H1 (cell line): ENCODE measurements at regions not wholly inside any gene's neighbourhood (a gene's known extent, or its start where the extent isn't known, plus 50 kb on each side); places are given as distances from the start of the nearest gene placed in this dataset.

ENCODE experiments used
- CTCF ChIA-PET: fragments of 300-600 bp; sonication (Branson Sonifier 250); formaldehyde crosslinking; loops from one replicate; lab custom pipeline; 2021; ENCODE audit not compliant: partially characterized antibody; lab: Charles Lee
- POLR2A ChIA-PET: fragments of 300-600 bp; sonication (Branson Sonifier 250); formaldehyde crosslinking; loops from one replicate; lab custom pipeline; 2021; ENCODE audit warnings: inconsistent platforms; ENCODE audit not compliant: partially characterized antibody; lab: Charles Lee
- DNase-seq, 2 experiments: peaks; one replicate each; pipeline versions ENCODE4 v3.0.0 to v3.0.0-alpha.2; 2010 to 2022; ENCODE audit warnings: low spot score in 2 of 2, low read depth in 1 of 2, mixed read lengths in 1 of 2
- FAIRE-seq: peaks from 2 replicates; lab custom pipeline; 2011; peaks lifted over from hg19 to GRCh38; lab: Jason Lieb, UNC
- H2AFZ ChIP-seq: 2 replicates; pipeline ENCODE4 v1.8.1; 2012; ENCODE audit warnings: low read length, inconsistent platforms
- H2AK5ac ChIP-seq: 2 replicates; pipeline ENCODE4 v1.6.1; 2013; ENCODE audit warnings: low read depth, low read length
- H2BK120ac ChIP-seq: replicated peaks from 2 replicates; pipeline ENCODE3; 2013; ENCODE audit warnings: low read depth, low read length, inconsistent platforms
- H2BK12ac ChIP-seq: 2 replicates; pipeline ENCODE4 v1.6.1; 2013; ENCODE audit warnings: low read depth, low read length
- H2BK15ac ChIP-seq: 2 replicates; pipeline ENCODE4 v1.6.1; 2013; ENCODE audit warnings: low read length
- H2BK20ac ChIP-seq: 2 replicates; pipeline ENCODE4 v1.6.1; 2013; ENCODE audit warnings: low read length
- H2BK5ac ChIP-seq: 2 replicates; pipeline ENCODE4 v1.6.1; 2013; ENCODE audit warnings: low read depth, low read length
- H3K14ac ChIP-seq: 2 replicates; pipeline ENCODE4 v1.6.1; 2013; ENCODE audit warnings: inconsistent platforms; ENCODE audit not compliant: insufficient read length
- H3K18ac ChIP-seq: 2 replicates; pipeline ENCODE4 v1.6.1; 2013; ENCODE audit warnings: low read length; ENCODE audit errors: extremely low read depth
- H3K23ac ChIP-seq: 2 replicates; pipeline ENCODE4 v1.6.1; 2013; ENCODE audit warnings: inconsistent platforms; ENCODE audit not compliant: insufficient read length
- H3K23me2 ChIP-seq: 2 replicates; pipeline ENCODE4 v1.6.1; 2013; ENCODE audit warnings: low read depth, low read length
- H3K27ac ChIP-seq: 2 replicates; pipeline ENCODE4 v1.6.1; 2011; ENCODE audit warnings: low read depth, low read length, inconsistent platforms
- H3K27me3 ChIP-seq, 4 experiments: replicated peaks in 1 of 4; 1 replicate in 1 of 4; 2 replicates in 3 of 4; pipeline versions ENCODE4 v1.6.1 to v1.8.1; 2011 to 2013; ENCODE audit warnings: low read length in 3 of 4, mild to moderate bottlenecking in 3 of 4, inconsistent platforms in 2 of 4, mixed read lengths in 2 of 4, moderate library complexity in 1 of 4; ENCODE audit not compliant: control insufficient read depth in 3 of 4, insufficient read depth in 3 of 4; ENCODE audit errors: extremely low read depth in 1 of 4
- H3K36me3 ChIP-seq, 4 experiments: 2 replicates each; pipeline versions ENCODE4 v1.6.1 to v1.8.1; 2011 to 2013; ENCODE audit warnings: mild to moderate bottlenecking in 4 of 4, low read length in 3 of 4, moderate library complexity in 2 of 4, control low read depth in 1 of 4, inconsistent platforms in 1 of 4; ENCODE audit not compliant: insufficient read depth in 4 of 4, control insufficient read depth in 2 of 4
- H3K4ac ChIP-seq: replicated peaks from 2 replicates; pipeline ENCODE3; 2013; ENCODE audit warnings: low read length, low read depth, mixed read lengths, inconsistent platforms; ENCODE audit not compliant: insufficient read length
- H3K4me1 ChIP-seq, 4 experiments: replicated peaks in 1 of 4; 1 replicate in 1 of 4; 2 replicates in 3 of 4; pipeline versions ENCODE4 v1.6.1 to v1.8.1; 2011 to 2013; ENCODE audit warnings: low read length in 3 of 4, inconsistent platforms in 2 of 4, mixed read lengths in 1 of 4; ENCODE audit not compliant: insufficient read depth in 4 of 4, control insufficient read depth in 3 of 4
- H3K4me2 ChIP-seq, 2 experiments: 2 replicates each; pipeline versions ENCODE4 v1.6.1 to v1.8.1; 2011 to 2013; ENCODE audit warnings: low read depth in 2 of 2, low read length in 2 of 2, control low read depth in 1 of 2, inconsistent platforms in 1 of 2, mild to moderate bottlenecking in 1 of 2; ENCODE audit not compliant: insufficient read depth in 1 of 2
- H3K4me3 ChIP-seq, 4 experiments: fragments of 200-600, 300-600 bp in 1 of 4; sonication (generic), shearing (Covaris generic), sonication (Bioruptor Twin) in 1 of 4; 2 replicates each; pipeline versions ENCODE4 v1.5.1 to v1.8.1; 2011 to 2016; ENCODE audit warnings: low read length in 4 of 4, low read depth in 3 of 4, control low read depth in 2 of 4, inconsistent platforms in 2 of 4, mild to moderate bottlenecking in 2 of 4, mixed read lengths in 1 of 4, moderate library complexity in 1 of 4; ENCODE audit not compliant: insufficient read depth in 2 of 4; ENCODE audit errors: extremely low read depth in 1 of 4
- H3K56ac ChIP-seq: replicated peaks from 2 replicates; pipeline ENCODE3; 2013; ENCODE audit warnings: low read depth, mild to moderate bottlenecking, mixed read lengths, low read length, inconsistent platforms; ENCODE audit not compliant: insufficient read length
- H3K79me1 ChIP-seq: 2 replicates; pipeline ENCODE4 v1.6.1; 2013; ENCODE audit warnings: low read depth, low read length, control low read depth
- H3K79me2 ChIP-seq, 2 experiments: 2 replicates each; pipeline versions ENCODE4 v1.6.1 to v1.8.1; 2012 to 2013; ENCODE audit warnings: low read length in 2 of 2, mild to moderate bottlenecking in 2 of 2, inconsistent platforms in 1 of 2; ENCODE audit not compliant: insufficient read depth in 2 of 2, control insufficient read depth in 1 of 2
- H3K9ac ChIP-seq, 4 experiments: replicated peaks in 1 of 4; 1 replicate in 1 of 4; 2 replicates in 3 of 4; pipeline versions ENCODE4 v1.6.1 to v1.8.1; 2011 to 2013; ENCODE audit warnings: low read depth in 3 of 4, low read length in 3 of 4, control low read depth in 2 of 4, mild to moderate bottlenecking in 2 of 4, moderate library complexity in 2 of 4, inconsistent platforms in 1 of 4; ENCODE audit errors: extremely low read depth in 1 of 4
- H3K9me3 ChIP-seq, 2 experiments: 2 replicates each; pipeline versions ENCODE4 v1.6.1 to v1.8.1; 2012 to 2013; ENCODE audit warnings: mild to moderate bottlenecking in 2 of 2, moderate library complexity in 2 of 2, control low read depth in 1 of 2, inconsistent platforms in 1 of 2, low read depth in 1 of 2, low read length in 1 of 2, mixed read lengths in 1 of 2; ENCODE audit not compliant: insufficient read depth in 2 of 2
- H4K20me1 ChIP-seq, 2 experiments: replicated peaks in 1 of 2; 2 replicates each; pipeline versions ENCODE3 to v1.8.1; 2011 to 2013; ENCODE audit warnings: inconsistent platforms in 2 of 2, low read length in 2 of 2, mild to moderate bottlenecking in 1 of 2; ENCODE audit not compliant: insufficient read depth in 2 of 2, control insufficient read depth in 1 of 2
- H4K5ac ChIP-seq: 2 replicates; pipeline ENCODE4 v1.6.1; 2013; ENCODE audit warnings: low read length, low read depth, mixed read lengths, inconsistent platforms; ENCODE audit not compliant: insufficient read length
- H4K8ac ChIP-seq: 2 replicates; pipeline ENCODE4 v1.8.0; 2013; ENCODE audit warnings: mild to moderate bottlenecking, moderate library complexity, low read length, inconsistent platforms; ENCODE audit not compliant: insufficient read depth; ENCODE audit errors: extremely low read depth
- H4K91ac ChIP-seq: replicated peaks from 2 replicates; pipeline ENCODE3; 2013; ENCODE audit warnings: low read length, mixed read lengths, inconsistent platforms; ENCODE audit not compliant: insufficient read length
- CBX5 ChIP-seq: fragments of 300-800, 300-1000 bp; sonication (generic); IDR thresholded peaks from 2 replicates; pipeline ENCODE4 v1.7.1; 2016; ENCODE audit warnings: antibody characterized with exemption, low read length, low read depth
- KDM4A ChIP-seq: IDR thresholded peaks from one replicate; pipeline ENCODE4 v1.7.1; 2012; ENCODE audit warnings: low read depth, mild to moderate bottlenecking, moderate library complexity, low read length, inconsistent platforms; ENCODE audit not compliant: severe bottlenecking
- TBP ChIP-seq: IDR thresholded peaks from 2 replicates; pipeline ENCODE4 v1.6.1; 2011; ENCODE audit warnings: low read depth, low read length, improper control_type of control experiment
- USF2 ChIP-seq: IDR thresholded peaks from 2 replicates; pipeline ENCODE4 v1.6.1; 2011; ENCODE audit warnings: low read length, improper control_type of control experiment

- H3K36me3 ChIP-seq: no peaks in the 10 kb centered on the region
- no peak overlapping the region for H2BK12ac ChIP-seq
- no peak overlapping the region for H3K4me2 ChIP-seq
- no peaks in the 10 kb centered on the region for H3K23me2 ChIP-seq
- no peaks in the 10 kb centered on the region for H3K79me1 ChIP-seq
- ChIA-PET CTCF (interaction anchor here (1.0 to 1.4 kb wide), 2 partner anchors 55 to 87 kb away, joined by 3 to 4 read pairs; no protein-coding TSS in a partner anchor), POLR2A (no interaction called here)
- no peak overlapping the region for H2BK5ac ChIP-seq
- FAIRE-seq (no peak), DNase-seq (no peak)
- no peak overlapping the region for H4K8ac ChIP-seq
- no peak overlapping the region for H3K23ac ChIP-seq
- H3K9ac ChIP-seq: no peak overlapping the region
- H2AK5ac ChIP-seq: no peak overlapping the region
- no peaks in the 10 kb centered on the region for H3K9me3 ChIP-seq
- no peak overlapping the region for H4K5ac ChIP-seq
- H3K4me3 ChIP-seq: no peak overlapping the region
- no peak overlapping the region for H3K18ac ChIP-seq
- H3K4ac ChIP-seq: no peak overlapping the region
- no peak overlapping the region for H3K56ac ChIP-seq
- no peak overlapping the region for H2BK20ac ChIP-seq
- H4K20me1 ChIP-seq: no peaks in the 10 kb centered on the region
- H3K27me3 ChIP-seq: no peaks in the 10 kb centered on the region
- H2AFZ ChIP-seq: no peak overlapping the region
- H3K27ac ChIP-seq: no peak overlapping the region
- H2BK120ac ChIP-seq: no peak overlapping the region
- H4K91ac ChIP-seq: no peak overlapping the region
- no peaks in the 10 kb centered on the region for H3K4me1 ChIP-seq
- no peaks in the 10 kb centered on the region for H3K79me2 ChIP-seq
- H3K14ac ChIP-seq: no peak overlapping the region
- TF ChIP-seq USF2 (no peak), TBP (no peak), KDM4A (no peak), CBX5 (no peak)
- H2BK15ac ChIP-seq: no peak overlapping the region
Measured at GRCh38 chr6:85395746-85396145, 54.1 kb upstream of the NT5E start.
